GM10266 (cell line): ENCODE measurements at regions not wholly inside any gene's neighbourhood (a gene's known extent, or its start where the extent isn't known, plus 50 kb on each side); places are given as distances from the start of the nearest gene placed in this dataset.

Source experiments
- DNase-seq: peaks from one replicate; pipeline ENCODE4 v3.0.0; 2012; ENCODE audit errors: extremely low spot score
- CTCF ChIP-seq: IDR thresholded peaks from 2 replicates; pipeline ENCODE4 v1.5.1; 2012; ENCODE audit warnings: mild to moderate bottlenecking, low read depth; ENCODE audit not compliant: control insufficient read depth, insufficient read depth; ENCODE audit errors: missing control alignments

GRCh38 chr6:6795393-6795792 lies 206.9 kb downstream of the LY86 start:
- no peak for TF ChIP-seq CTCF
- no peak for DNase-seq

GRCh38 chr6:6796818-6797217 lies 208.3 kb downstream of the LY86 start:
- no peak for DNase-seq
- TF ChIP-seq CTCF, result no peak

GRCh38 chr6:6798448-6798860 lies 209.9 kb downstream of the LY86 start:
- TF ChIP-seq CTCF, result peak; percentile 13
- peak; percentile 38 for DNase-seq

- no peak for TF ChIP-seq CTCF
- no peak for DNase-seq
Measured at GRCh38 chr6:6801005-6801335, 212.4 kb downstream of the LY86 start.

GRCh38 chr6:6801635-6802218 lies 213.2 kb downstream of the LY86 start:
- TF ChIP-seq CTCF, result no peak
- no peak for DNase-seq

GRCh38 chr6:6803180-6803977 lies 214.9 kb downstream of the LY86 start:
- TF ChIP-seq CTCF, result no peak
- peak; percentile 44 for DNase-seq
